ENCODE measurements at regions not wholly inside any gene's neighbourhood (a gene's known extent, or its start where the extent isn't known, plus 50 kb on each side); places are given as distances from the start of the nearest gene placed in this dataset.

- 98% methylated on average over 5 of the region's 5 CpGs for whole genome bisulfite sequencing
- no peaks in the 10 kb centered on the region for H3K36me3 ChIP-seq (ENCODE audit: control insufficient read depth in 2 of 2, insufficient read depth in 2 of 2, low read length in 1 of 2)
- H3K27ac ChIP-seq (ENCODE audit: low read depth in 1 of 2, low read length in 1 of 2): no peak overlapping the region
Observed at GRCh38 chr16:73215678-73216377, 167.9 kb upstream of the ZFHX3 start.

DNA sequence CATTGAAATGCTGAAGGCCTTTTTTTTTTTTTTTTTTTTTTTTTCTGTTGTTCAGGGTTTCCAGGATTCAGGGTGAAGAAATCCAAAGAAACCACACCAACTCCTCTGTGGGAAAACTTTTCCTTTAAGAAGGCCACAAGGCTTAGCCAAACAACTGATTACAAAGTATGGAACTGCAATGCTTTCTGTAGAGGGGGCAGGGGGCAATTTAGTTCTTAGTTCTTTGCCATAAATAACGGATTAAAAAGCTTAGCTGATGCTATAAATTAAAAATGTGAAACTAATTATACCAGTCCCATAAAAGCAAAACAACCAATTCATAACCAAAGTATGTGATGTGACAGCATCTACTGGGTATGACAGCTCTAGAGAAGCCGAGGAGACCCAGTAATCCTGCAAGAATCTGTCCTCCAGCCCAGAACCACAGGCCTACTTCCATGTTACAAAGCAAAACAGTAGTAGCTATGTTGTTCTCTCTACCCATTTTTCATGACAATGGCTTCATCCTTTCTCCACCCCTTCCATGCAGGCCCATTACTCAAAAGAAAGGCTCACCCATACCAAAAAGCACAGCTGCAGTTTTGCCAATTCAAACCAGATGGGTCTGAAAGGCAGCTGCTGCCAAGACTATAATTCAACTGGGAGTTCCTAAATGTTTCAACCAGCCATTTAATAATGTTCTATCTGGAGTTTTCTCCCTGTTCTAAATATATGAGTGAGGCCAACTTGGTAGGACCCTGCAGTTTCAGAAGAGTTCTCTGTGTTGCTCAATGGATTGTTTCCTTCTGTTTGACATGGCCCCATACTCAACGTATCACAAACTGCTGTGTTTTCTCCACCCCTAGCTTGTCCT, 167.1 kb upstream of the ZFHX3 start:
- no peak for DNase-seq (ENCODE audit: low read depth in 6 of 9, low spot score in 9 of 9)
- Histone ChIP-seq H3K36me3 (ENCODE audit: control insufficient read depth in 2 of 2, insufficient read depth in 2 of 2, low read length in 1 of 2) (no peaks in the 10 kb centered on the region), H3K27ac (ENCODE audit: low read depth in 1 of 2, low read length in 1 of 2) (no peak overlapping the region), H3K4me1 (ENCODE audit: control insufficient read depth in 2 of 2, insufficient read depth in 2 of 2, low read length in 2 of 2) (no peaks in the 10 kb centered on the region), H3K9me3 (ENCODE audit: control insufficient read depth in 2 of 2, insufficient read depth in 1 of 2, low read length in 1 of 2) (no peaks in the 10 kb centered on the region), H3K4me3 (ENCODE audit: low read length in 2 of 2) (no peak overlapping the region), H3K27me3 (ENCODE audit: control insufficient read depth in 2 of 2, insufficient read depth in 1 of 2, low read length in 1 of 2) (no peaks in the 10 kb centered on the region)
- 92% methylated on average over 3 of the region's 3 CpGs for WGBS

More at GRCh38 chr16:73215678-73216377, 167.9 kb upstream of the ZFHX3 start:
- Histone ChIP-seq H3K4me3 (ENCODE audit: low read length in 2 of 2) (no peak overlapping the region), H3K4me1 (ENCODE audit: control insufficient read depth in 2 of 2, insufficient read depth in 2 of 2, low read length in 2 of 2) (no peaks in the 10 kb centered on the region), H3K27me3 (ENCODE audit: control insufficient read depth in 2 of 2, insufficient read depth in 1 of 2, low read length in 1 of 2) (no peaks in the 10 kb centered on the region), H3K9me3 (ENCODE audit: control insufficient read depth in 2 of 2, insufficient read depth in 1 of 2, low read length in 1 of 2) (no peaks in the 10 kb centered on the region)
- no peak for DNase-seq (ENCODE audit: low read depth in 6 of 9, low spot score in 9 of 9)

- H3K4me1 ChIP-seq (ENCODE audit: control insufficient read depth in 2 of 2, insufficient read depth in 2 of 2, low read length in 2 of 2): no peaks in the 10 kb centered on the region
- H3K4me3 ChIP-seq (ENCODE audit: low read length in 2 of 2): no peak overlapping the region
- WGBS: 93% methylated on average over 10 of the region's 10 CpGs
- no peak overlapping the region for H3K27ac ChIP-seq (ENCODE audit: low read depth in 1 of 2, low read length in 1 of 2)
- DNase-seq (ENCODE audit: low read depth in 6 of 9, low spot score in 9 of 9): no peak
- H3K9me3 ChIP-seq (ENCODE audit: control insufficient read depth in 2 of 2, insufficient read depth in 1 of 2, low read length in 1 of 2): no peaks in the 10 kb centered on the region
- H3K36me3 ChIP-seq (ENCODE audit: control insufficient read depth in 2 of 2, insufficient read depth in 2 of 2, low read length in 1 of 2): no peaks in the 10 kb centered on the region
- H3K27me3 ChIP-seq (ENCODE audit: control insufficient read depth in 2 of 2, insufficient read depth in 1 of 2, low read length in 1 of 2): no peaks in the 10 kb centered on the region
Observed at GRCh38 chr16:73213732-73214455, 166.0 kb upstream of the ZFHX3 start.

DNA sequence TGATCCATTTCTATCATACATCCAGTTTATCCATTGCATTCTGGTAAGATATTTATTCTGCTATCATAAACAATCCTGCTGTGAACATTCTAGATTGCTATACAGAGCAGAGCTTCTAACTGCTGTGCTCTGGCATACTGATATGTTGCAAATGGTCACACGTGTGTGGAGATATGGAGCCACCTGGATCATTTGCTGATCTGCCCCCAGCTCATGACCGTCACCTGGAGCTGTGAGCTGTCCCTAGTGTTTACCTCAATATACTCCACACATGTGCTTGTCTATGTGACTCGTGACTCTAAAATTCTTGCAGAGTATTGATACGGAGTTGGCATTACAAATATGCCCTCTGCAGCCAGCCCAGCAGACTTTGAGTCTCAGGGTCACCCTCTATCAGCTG, 164.5 kb upstream of the ZFHX3 start:
- no peaks in the 10 kb centered on the region for H3K9me3 ChIP-seq (ENCODE audit: control insufficient read depth in 2 of 2, insufficient read depth in 1 of 2, low read length in 1 of 2)
- no peak for DNase-seq (ENCODE audit: low read depth in 6 of 9, low spot score in 9 of 9)
- H3K27me3 ChIP-seq (ENCODE audit: control insufficient read depth in 2 of 2, insufficient read depth in 1 of 2, low read length in 1 of 2): no peaks in the 10 kb centered on the region
- H3K4me3 ChIP-seq (ENCODE audit: low read length in 2 of 2): no peak overlapping the region
- no peak overlapping the region for H3K27ac ChIP-seq (ENCODE audit: low read depth in 1 of 2, low read length in 1 of 2)
- no peaks in the 10 kb centered on the region for H3K4me1 ChIP-seq (ENCODE audit: control insufficient read depth in 2 of 2, insufficient read depth in 2 of 2, low read length in 2 of 2)
- WGBS: 96% methylated on average over 4 of the region's 4 CpGs
- H3K36me3 ChIP-seq (ENCODE audit: control insufficient read depth in 2 of 2, insufficient read depth in 2 of 2, low read length in 1 of 2): no peaks in the 10 kb centered on the region

DNA sequence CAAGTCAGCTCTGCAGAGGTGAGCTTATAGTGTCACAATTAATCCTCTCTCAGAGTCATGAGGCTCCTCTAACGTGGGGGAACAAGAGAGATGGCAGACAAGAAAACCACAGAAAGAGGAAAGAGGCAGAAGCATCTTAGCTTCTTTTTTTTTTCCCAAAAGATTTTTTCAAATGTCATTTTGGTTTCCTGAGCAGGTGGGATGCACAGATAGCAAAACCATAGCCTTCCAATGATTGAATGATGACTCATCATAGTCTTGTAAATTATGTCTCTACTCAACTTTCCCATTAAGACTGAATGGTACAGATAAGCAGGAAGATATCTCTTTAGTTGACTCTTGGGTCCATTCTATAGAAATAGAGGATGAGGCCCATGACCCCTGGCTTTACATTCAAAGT, 162.8 kb upstream of the ZFHX3 start:
- Histone ChIP-seq H3K4me3 (ENCODE audit: low read length in 2 of 2) (no peak overlapping the region), H3K27me3 (ENCODE audit: control insufficient read depth in 2 of 2, insufficient read depth in 1 of 2, low read length in 1 of 2) (no peaks in the 10 kb centered on the region), H3K4me1 (ENCODE audit: control insufficient read depth in 2 of 2, insufficient read depth in 2 of 2, low read length in 2 of 2) (no peaks in the 10 kb centered on the region), H3K9me3 (ENCODE audit: control insufficient read depth in 2 of 2, insufficient read depth in 1 of 2, low read length in 1 of 2) (no peaks in the 10 kb centered on the region), H3K27ac (ENCODE audit: low read depth in 1 of 2, low read length in 1 of 2) (no peak overlapping the region), H3K36me3 (ENCODE audit: control insufficient read depth in 2 of 2, insufficient read depth in 2 of 2, low read length in 1 of 2) (no peaks in the 10 kb centered on the region)
- DNase-seq (ENCODE audit: low read depth in 6 of 9, low spot score in 9 of 9): no peak
- 20% methylated on average over 1 of the region's 1 CpG for WGBS

DNA sequence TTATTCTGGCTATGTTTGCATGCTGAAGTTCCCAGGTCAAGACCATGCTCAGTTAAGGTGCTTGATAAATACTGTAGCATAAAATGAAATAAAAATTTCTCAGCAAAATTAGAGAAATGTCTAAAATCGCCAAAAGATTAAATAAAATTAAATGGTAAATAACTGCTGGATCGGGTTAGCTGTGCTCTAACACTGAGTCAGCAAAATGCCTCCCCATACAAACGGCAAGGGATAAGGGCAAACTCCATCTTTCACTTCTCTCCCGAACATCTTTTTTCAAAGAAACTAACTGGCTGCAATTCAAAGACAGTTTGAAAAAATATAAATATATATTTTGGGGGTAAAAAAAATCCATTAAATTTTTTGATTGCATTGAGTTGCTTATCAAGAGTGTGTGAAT, 162.2 kb upstream of the ZFHX3 start:
- no peaks in the 10 kb centered on the region for H3K4me1 ChIP-seq (ENCODE audit: control insufficient read depth in 2 of 2, insufficient read depth in 2 of 2, low read length in 2 of 2)
- H3K27ac ChIP-seq (ENCODE audit: low read depth in 1 of 2, low read length in 1 of 2): no peak overlapping the region
- H3K9me3 ChIP-seq (ENCODE audit: control insufficient read depth in 2 of 2, insufficient read depth in 1 of 2, low read length in 1 of 2): no peaks in the 10 kb centered on the region
- H3K27me3 ChIP-seq (ENCODE audit: control insufficient read depth in 2 of 2, insufficient read depth in 1 of 2, low read length in 1 of 2): no peaks in the 10 kb centered on the region
- 42% methylated on average over 4 of the region's 4 CpGs for WGBS
- no peaks in the 10 kb centered on the region for H3K36me3 ChIP-seq (ENCODE audit: control insufficient read depth in 2 of 2, insufficient read depth in 2 of 2, low read length in 1 of 2)
- DNase-seq (ENCODE audit: low read depth in 6 of 9, low spot score in 9 of 9): no peak
- H3K4me3 ChIP-seq (ENCODE audit: low read length in 2 of 2): no peak overlapping the region

DNA sequence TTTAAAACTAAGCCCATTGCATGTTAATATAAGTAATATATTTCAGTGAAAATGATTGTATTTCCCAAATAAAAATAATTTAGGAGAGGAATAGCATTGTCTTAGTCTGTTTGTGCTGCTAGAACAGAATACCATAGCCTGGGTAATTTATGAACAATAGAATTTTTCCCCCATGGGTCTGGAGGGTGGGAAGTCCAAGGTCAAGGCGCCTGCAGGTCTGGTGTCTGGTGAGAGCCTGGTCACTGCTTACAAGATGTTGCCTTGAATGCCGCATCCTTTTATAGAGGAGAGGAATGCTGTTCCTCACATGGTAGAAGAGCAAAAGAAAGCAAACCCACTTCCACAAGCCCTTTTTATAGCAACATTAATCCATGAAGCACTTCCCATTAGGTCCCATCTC, 161.3 kb upstream of the ZFHX3 start:
- DNase-seq (ENCODE audit: low read depth in 6 of 9, low spot score in 9 of 9): no peak
- Histone ChIP-seq H3K36me3 (ENCODE audit: control insufficient read depth in 2 of 2, insufficient read depth in 2 of 2, low read length in 1 of 2) (no peaks in the 10 kb centered on the region), H3K4me3 (ENCODE audit: low read length in 2 of 2) (no peak overlapping the region), H3K4me1 (ENCODE audit: control insufficient read depth in 2 of 2, insufficient read depth in 2 of 2, low read length in 2 of 2) (no peaks in the 10 kb centered on the region), H3K27me3 (ENCODE audit: control insufficient read depth in 2 of 2, insufficient read depth in 1 of 2, low read length in 1 of 2) (no peaks in the 10 kb centered on the region), H3K27ac (ENCODE audit: low read depth in 1 of 2, low read length in 1 of 2) (no peak overlapping the region), H3K9me3 (ENCODE audit: control insufficient read depth in 2 of 2, insufficient read depth in 1 of 2, low read length in 1 of 2) (no peaks in the 10 kb centered on the region)
- 99% methylated on average over 2 of the region's 2 CpGs for WGBS

GRCh38 chr16:73206151-73206707, 158.3 kb upstream of the ZFHX3 start:
- DNase-seq (ENCODE audit: low read depth in 6 of 9, low spot score in 9 of 9): no peak
- Histone ChIP-seq H3K9me3 (ENCODE audit: control insufficient read depth in 2 of 2, insufficient read depth in 1 of 2, low read length in 1 of 2) (no peaks in the 10 kb centered on the region), H3K27me3 (ENCODE audit: control insufficient read depth in 2 of 2, insufficient read depth in 1 of 2, low read length in 1 of 2) (no peaks in the 10 kb centered on the region), H3K36me3 (ENCODE audit: control insufficient read depth in 2 of 2, insufficient read depth in 2 of 2, low read length in 1 of 2) (no peaks in the 10 kb centered on the region), H3K4me1 (ENCODE audit: control insufficient read depth in 2 of 2, insufficient read depth in 2 of 2, low read length in 2 of 2) (no peaks in the 10 kb centered on the region), H3K4me3 (ENCODE audit: low read length in 2 of 2) (no peak overlapping the region), H3K27ac (ENCODE audit: low read depth in 1 of 2, low read length in 1 of 2) (no peak overlapping the region)
- 92% methylated on average over 2 of the region's 2 CpGs for WGBS

Measured in thymus (tissue), 11 donors.